LNCaP clone FGC (cell line): ENCODE measurements at regions not wholly inside any gene's neighbourhood (a gene's known extent, or its start where the extent isn't known, plus 50 kb on each side); places are given as distances from the start of the nearest gene placed in this dataset.

ENCODE experiments used
- DNase-seq: peaks from one replicate; pipeline ENCODE4 v3.0.0-alpha.2; 2011; ENCODE audit warnings: low read depth
- H3K4me3 ChIP-seq: 2 replicates; pipeline ENCODE4 v1.5.1; 2011; ENCODE audit warnings: mild to moderate bottlenecking, low read depth, low read length, control low read depth
- TF ChIP-seq, protein P1 (sequence below): IDR thresholded peaks from 2 replicates; pipeline ENCODE4 v1.5.1; 2012; ENCODE audit warnings: mild to moderate bottlenecking; ENCODE audit not compliant: control insufficient read depth, insufficient read depth; ENCODE audit errors: extremely low read depth

DNA sequence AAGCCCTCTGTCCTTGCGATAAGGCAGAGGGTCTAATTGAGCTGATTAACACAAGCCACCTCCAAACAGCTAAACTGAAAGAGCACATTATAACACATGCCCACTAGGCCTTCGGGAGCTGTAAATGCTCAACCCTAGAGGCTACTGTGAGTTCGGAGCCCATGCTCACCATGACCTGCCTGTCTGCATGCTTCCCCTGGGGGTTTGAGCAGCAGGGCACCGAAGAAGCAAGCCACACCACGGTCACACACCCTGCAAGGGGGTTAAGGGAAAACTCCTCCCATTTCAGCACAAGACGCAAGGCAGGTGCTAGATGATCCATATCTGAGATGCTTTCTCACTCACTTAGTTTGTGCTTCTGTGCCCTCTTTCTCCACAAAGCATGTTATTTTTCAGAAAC lies 435.9 kb upstream of the CADM2 start:
- DNase-seq, result no peak
- TF ChIP-seq, protein P1, sequence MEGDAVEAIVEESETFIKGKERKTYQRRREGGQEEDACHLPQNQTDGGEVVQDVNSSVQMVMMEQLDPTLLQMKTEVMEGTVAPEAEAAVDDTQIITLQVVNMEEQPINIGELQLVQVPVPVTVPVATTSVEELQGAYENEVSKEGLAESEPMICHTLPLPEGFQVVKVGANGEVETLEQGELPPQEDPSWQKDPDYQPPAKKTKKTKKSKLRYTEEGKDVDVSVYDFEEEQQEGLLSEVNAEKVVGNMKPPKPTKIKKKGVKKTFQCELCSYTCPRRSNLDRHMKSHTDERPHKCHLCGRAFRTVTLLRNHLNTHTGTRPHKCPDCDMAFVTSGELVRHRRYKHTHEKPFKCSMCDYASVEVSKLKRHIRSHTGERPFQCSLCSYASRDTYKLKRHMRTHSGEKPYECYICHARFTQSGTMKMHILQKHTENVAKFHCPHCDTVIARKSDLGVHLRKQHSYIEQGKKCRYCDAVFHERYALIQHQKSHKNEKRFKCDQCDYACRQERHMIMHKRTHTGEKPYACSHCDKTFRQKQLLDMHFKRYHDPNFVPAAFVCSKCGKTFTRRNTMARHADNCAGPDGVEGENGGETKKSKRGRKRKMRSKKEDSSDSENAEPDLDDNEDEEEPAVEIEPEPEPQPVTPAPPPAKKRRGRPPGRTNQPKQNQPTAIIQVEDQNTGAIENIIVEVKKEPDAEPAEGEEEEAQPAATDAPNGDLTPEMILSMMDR, result no peak
- no peak overlapping the region for H3K4me3 ChIP-seq

DNA sequence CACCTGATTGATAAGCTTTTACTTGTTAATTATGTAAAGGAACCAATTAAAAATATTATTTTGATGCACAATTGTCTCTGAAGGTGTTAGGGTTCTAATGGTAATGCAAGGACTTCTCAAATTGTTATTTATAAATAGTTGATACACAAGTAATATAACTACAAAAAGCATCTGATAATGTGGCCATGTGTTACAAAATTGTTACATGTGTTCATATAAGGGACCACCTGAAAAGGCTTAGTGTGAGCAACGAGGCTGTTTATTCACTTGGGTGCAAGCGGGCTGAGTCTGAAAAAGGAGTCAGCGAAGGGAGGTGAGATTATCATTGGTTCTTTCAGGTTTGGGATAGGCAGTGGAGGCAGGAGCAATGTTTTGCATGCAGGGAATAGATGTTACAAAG lies 421.9 kb upstream of the CADM2 start:
- no peak overlapping the region for H3K4me3 ChIP-seq
- DNase-seq, result no peak

DNA sequence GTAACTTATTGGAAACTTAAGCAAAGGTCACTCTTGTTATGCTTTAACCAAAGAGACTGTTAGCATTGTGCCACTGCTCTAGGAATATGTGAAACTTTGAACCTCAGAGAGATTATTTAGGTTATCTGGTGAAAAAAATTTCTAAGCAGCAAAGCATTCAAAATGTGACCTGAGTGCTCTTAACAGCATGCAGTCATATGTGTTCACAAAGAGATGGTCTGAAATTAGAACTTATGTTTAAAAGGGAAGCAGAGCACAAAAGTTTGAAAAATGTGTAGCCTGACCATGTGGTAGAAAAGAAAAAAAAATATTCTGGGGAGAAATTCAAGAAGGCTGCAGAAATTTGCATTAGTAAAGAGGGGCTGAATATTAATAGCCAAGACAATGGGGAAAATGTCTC lies 420.2 kb upstream of the CADM2 start:
- no peak overlapping the region for H3K4me3 ChIP-seq
- no peak for DNase-seq
- TF ChIP-seq, protein P1, result no peak

More for the DNA sequence above, 421.9 kb upstream of the CADM2 start:
- TF ChIP-seq, protein P1, result no peak

DNA sequence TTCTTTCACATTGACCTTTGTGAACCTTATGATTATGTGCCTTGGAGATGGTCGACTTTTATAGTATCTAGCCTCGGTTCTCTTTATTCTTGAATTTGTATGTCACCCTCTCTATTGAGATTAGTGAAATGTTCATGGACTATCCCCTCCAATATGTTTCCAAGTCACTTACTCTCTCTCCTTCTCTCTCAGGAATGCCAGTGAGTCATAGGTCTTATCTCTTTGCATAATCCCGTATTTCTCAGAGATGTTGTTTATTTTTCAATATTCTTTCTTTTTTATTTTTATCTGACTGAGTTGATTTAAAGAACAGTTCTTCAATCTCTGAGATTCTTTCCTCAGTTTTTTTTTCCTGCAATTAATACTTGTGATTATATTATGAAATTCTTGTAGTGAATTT lies 411.6 kb upstream of the CADM2 start:
- DNase-seq, result no peak
- TF ChIP-seq, protein P1, result no peak
- no peak overlapping the region for H3K4me3 ChIP-seq

DNA sequence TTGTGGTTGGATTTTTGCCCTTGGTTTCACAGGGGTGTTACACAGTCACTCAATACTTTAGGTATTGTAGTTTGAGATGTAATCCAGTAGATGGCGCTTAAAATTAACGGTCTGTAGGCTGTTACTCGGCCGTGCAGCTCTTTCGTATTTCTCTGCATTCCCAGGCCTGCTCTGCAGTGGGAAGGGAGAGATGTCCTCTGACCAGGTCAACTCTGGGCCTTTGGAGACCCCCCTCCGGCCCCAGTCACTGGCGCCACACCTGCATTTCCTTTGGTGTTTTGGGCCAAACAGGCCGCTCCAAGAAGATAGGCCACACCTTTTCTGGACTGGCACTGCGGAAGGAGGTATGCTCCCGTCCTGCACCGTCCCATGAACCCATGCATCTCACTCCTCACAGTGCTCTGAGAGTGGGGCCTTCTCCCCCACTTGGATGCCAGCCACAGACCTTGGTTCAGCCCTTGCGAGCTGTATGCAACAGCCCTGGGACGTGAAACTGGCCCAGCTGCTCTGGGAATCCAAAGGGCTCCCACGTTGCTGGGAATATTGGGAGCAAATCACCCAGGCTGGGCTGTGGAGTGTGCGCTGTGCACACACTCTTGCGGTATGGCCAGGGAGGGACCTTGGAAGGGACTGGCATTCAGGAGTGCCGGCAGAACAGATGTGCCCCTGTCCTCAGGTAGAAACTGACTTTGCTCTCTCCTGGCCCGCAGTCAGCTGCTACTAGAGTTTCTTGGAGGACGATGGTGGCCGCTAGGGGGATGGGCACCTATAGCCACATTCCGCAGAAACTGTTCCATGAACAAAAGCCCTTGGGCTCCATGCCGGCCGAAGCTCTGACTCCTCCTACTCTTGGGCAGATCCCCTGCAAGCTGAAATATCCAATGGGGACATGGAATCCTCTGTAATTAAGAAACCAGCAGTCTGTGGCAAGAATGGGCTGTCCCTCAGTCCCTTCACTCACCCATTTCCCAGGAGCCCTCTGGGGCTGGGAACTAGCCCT lies 410.5 kb upstream of the CADM2 start:
- DNase-seq, result peak; percentile 10
- TF ChIP-seq, protein P1, result peak; percentile 72
- no peak overlapping the region for H3K4me3 ChIP-seq

DNA sequence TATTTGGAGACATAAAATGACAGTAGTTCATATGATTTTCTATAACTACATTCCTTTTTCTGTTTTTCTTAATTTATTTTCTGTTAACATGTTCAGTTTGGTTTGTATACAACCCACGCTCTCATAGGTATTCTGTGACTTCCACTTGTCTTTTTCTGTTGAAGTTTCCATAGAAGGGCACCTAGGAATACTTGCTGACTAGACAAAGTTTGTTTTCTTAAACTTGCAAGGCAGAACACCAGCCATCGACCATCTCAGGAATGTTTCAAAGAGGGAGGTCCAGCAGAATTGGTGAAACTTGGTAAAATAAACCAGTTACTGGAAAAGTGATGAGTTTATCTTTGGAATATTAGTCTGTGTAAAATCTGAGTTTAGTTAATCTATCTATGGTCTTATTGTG lies 403.2 kb upstream of the CADM2 start:
- no peak for DNase-seq

More for the DNA sequence above, 403.2 kb upstream of the CADM2 start:
- no peak overlapping the region for H3K4me3 ChIP-seq
- TF ChIP-seq, protein P1, result no peak
